Endothelial cell of umbilical vein (primary cell): ENCODE measurements at regions not wholly inside any gene's neighbourhood (a gene's known extent, or its start where the extent isn't known, plus 50 kb on each side); places are given as distances from the start of the nearest gene placed in this dataset.

ENCODE experiments used
- EZH2 ChIP-seq: IDR thresholded peaks from 2 replicates; pipeline ENCODE4 v1.6.1; 2012; ENCODE audit warnings: borderline replicate concordance, low read depth, mild to moderate bottlenecking, moderate library complexity, low read length, inconsistent platforms; ENCODE audit not compliant: severe bottlenecking
- TF ChIP-seq, protein P1 (sequence below), 2 donors: IDR thresholded peaks; 1 replicate in 1 of 2; 2 replicates in 1 of 2; pipeline ENCODE4 v1.5.1; 2011; ENCODE audit warnings: low read length in 2 of 2, mild to moderate bottlenecking in 2 of 2, moderate library complexity in 2 of 2, control low read depth in 1 of 2, inconsistent platforms in 1 of 2, low read depth in 1 of 2; ENCODE audit not compliant: insufficient read depth in 1 of 2; ENCODE audit errors: extremely low read depth in 1 of 2

DNA sequence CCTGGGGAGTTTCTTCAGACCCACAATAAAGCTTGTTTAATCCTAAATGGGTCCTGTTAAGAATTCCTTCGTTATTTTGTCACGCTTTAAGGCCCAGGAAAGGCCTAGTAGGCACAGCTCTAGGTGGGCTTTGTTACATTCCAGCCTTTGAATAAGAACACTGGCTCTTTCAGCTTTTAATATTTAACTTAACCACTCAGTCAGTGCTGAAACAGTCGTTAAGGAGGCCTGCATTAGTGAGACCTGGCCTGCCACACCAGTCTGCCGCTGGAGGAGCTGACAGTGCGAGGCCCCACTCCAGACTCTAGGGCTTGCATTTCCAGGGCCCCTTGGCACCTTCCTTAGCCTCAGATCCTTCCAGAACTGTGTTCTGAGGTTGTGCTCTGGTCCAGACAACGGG, 351.4 kb downstream of the GLRX3 start:
- TF ChIP-seq, protein P1, sequence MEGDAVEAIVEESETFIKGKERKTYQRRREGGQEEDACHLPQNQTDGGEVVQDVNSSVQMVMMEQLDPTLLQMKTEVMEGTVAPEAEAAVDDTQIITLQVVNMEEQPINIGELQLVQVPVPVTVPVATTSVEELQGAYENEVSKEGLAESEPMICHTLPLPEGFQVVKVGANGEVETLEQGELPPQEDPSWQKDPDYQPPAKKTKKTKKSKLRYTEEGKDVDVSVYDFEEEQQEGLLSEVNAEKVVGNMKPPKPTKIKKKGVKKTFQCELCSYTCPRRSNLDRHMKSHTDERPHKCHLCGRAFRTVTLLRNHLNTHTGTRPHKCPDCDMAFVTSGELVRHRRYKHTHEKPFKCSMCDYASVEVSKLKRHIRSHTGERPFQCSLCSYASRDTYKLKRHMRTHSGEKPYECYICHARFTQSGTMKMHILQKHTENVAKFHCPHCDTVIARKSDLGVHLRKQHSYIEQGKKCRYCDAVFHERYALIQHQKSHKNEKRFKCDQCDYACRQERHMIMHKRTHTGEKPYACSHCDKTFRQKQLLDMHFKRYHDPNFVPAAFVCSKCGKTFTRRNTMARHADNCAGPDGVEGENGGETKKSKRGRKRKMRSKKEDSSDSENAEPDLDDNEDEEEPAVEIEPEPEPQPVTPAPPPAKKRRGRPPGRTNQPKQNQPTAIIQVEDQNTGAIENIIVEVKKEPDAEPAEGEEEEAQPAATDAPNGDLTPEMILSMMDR (IDR thresholded peaks at IDR 0.05; ENCODE audit: extremely low read depth in 1 of 2, insufficient read depth in 1 of 2, low read depth in 1 of 2, low read length in 2 of 2): no peak
- TF ChIP-seq EZH2: no peak
